ENCODE measurements at regions not wholly inside any gene's neighbourhood (a gene's known extent, or its start where the extent isn't known, plus 50 kb on each side); places are given as distances from the start of the nearest gene placed in this dataset.

DNA sequence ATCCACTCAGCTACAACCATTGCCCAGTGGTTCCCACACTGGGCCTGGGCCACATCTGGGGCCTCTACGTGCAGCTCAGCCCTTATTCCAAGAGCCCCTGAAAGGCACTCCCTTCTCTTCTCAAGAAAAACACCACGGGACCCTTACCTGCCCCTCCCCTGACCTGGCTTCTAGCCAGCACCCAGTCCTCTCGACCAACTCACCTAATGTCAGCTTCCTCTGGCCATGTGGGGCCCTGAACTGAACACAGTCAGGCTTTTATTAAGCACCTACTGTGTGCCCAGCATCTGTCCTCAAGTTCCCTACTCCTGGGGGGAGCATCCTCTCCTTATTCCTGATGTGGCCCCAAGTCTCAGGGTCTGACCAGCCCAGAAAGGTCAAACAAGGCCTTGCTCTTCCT, 208.4 kb downstream of the MATN1 start:
- no peak for DNase-seq

DNA sequence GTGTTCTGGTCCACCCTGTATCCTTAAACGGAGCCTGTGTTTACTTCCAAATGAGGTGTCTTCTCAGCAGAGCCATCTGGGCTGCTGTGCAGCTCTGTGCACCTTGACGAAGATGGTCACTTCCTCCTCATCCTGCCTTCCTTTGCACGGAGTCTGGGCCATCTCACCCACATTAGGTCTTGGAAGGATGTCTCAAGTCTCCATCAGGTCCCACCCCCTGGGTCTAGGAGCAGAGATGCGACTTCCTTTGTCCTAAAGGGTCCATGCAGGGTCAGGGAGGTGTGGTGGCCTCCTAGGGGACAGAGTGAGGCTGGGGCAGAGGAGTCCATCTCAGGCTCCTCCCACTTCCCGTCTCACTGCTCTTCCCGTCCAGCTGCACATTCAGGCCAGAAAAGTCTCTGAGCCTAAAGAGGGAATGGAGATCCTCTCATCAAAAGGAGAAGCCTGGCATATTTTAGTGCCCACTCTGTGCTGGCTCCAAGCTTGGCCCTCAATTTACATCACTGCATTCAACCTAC, 209.2 kb downstream of the MATN1 start:
- DNase-seq: no peak

DNA sequence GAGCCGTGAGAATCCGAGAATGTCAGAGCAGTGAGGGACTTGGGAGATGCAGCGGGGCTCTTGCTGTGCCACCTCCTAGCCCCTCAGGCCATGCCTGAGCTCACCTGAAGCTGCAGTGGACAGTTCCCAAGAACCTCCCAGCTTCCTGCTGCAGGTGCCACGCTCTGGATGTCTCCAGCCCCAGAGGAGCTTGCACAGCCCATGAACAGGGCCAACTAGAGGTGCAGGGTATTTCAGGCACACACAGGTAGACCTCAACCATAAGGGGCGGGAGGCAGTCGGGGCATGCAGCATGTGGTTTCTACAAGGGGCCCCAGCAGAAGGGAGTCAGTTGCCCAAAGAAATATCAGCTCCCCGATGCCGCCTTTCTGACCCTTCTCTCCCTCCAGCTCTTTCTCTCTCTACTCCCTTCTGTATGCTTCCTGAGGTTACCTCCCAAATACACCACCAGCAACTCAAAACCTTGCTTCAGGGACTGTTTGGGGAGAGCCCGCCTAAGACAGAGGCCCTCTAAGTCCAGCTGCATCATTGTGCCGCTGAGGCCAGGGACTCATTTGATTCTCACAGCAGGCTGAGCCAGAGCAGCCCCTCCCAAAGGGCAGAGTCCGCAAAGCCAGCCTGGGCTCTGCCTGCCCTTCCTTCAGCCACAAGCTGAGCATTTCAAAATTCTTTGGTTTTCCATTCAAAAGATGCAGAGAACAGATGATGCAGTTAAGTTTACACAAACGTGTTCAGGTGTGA, 209.8 kb downstream of the MATN1 start:
- DNase-seq: no peak

DNA sequence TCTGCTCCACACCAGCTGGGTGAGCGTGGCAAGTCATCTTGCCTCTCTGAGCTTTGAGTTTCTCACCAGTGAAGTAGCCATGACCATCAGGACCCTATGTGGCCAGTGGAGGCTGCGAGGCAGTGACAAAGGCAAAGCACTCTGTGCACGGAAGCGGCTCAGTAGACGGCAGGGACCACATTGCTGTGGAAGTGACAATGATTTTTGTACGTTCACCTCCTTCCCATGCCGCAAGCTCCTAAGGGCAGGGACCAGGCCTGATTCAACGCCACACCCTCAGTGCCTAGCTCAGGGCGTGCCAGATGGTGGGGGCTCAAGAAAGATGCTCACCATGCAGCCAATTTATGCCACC, 210.5 kb downstream of the MATN1 start:
- DNase-seq: no peak

DNA sequence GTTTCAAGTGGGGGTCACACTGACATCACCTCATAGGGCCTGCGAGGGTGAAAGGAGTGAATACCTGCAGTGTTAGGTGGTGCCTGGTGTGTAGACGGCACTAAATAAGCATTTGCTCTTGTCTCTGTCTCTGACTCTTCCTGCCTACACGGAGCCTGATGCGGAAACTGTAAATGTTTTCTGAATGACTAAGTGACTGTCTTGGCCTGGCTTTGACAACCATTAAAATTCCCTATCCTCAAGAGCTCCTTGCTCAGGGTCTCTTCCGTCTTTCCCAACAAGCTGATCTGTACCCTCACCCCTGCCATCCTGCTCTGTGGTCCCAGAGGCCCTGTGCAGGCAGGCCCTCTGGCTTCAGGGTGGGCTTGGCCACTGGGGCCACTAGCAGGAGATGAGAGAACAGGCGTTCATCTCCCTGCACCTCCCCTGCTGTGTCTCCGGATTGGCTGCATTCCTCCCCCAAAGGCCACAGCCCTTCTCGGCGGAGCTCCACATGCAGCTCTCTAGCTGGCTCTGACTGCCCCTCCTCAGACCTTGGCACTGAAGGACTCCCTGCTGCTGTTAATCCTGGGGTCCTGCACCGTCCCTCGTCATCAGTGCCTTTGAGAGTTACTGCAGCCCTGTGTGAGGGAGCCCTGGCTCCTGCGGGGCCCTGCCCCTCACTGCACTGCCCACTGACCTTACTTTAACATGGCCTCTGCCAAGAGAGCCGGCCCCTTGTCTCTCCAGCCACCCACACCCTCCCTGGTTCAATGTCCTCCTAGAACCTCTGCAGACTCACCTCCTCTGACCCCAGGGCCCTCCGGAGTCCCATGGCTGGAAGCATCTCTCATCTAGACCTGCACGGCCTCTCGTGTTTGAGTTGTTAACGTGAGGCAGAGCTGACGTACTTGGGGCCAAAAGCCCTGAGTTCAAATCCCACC, 211.1 kb downstream of the MATN1 start:
- DNase-seq: peak in 1 of 3 donors; percentile 29

DNA sequence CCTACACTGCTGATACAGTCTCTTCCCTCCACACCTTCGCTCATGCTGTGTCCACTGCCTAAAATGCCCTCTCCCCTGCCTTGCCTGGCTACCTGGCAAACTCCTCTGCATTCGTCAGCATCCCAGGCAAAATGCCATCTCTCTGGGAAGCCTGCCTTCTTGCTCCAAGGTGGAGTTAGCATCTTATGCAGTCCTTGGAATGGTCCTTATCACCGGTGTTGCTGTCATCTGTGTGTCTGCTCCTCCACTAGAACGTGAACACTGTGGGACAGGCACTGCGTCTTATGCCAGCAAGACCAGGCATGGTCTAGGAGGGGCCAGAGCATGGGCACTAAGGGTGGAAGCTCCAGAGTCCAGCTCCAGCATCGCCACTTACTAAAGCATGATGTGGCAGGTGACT, 211.8 kb downstream of the MATN1 start:
- DNase-seq: no peak

DNA sequence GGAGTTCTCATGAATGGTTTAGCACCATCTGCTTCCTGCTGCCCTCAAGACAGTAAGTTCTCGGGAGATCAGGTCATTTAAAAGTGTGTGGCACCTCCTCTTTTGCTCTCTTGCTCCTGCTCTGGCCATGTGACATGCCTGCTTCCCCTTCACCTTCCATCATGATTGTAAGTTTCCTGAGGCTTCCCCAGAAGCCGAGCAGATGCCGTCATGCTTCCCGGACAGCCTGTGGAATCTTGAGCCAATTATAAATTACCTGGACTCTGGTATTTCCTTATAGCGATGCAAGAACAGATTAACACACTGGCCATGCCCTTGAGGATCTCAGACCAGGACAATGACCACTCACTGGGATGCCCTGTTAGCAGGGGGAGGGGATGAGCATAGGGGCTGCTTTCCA, 212.3 kb downstream of the MATN1 start:
- DNase-seq: no peak

DNA sequence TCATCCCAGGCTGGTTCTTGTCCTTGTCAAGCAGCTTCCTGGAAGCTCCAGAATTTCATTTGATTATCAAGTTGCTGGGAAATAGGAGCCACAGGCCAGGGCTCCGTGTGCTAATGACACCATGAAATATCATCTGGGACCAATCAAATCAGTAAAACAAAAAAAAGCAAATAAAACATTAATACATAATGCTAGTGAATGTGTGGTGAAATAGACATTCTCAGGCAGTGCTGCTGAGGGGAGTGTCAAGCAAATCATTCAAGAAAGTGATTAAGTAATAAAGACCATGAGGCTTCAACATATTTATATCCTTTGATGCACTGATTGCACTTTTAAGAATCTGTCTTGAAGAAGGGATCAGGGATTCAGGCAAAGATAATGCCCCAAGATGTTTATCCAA, 213.7 kb downstream of the MATN1 start:
- no peak for DNase-seq

DNA sequence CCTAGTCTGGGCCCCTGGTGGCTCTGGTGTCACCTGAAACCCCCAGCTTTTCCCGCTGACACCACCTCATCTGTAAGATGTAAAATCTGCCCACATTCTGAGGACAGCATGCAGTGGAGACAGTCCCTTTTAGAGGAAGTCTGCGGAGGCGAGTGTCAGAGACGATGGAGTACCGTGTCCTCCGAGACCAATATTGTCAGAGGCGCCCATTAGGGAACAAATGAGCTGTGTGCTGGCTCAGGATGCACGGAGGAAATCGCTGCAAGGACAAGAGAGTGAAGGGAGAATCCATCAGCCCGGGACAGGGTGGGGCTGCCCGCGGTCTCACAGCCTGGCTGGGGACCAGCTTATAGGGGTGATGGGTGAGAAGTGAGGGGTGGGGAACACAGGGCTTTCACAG, 214.8 kb downstream of the MATN1 start:
- DNase-seq: no peak

DNA sequence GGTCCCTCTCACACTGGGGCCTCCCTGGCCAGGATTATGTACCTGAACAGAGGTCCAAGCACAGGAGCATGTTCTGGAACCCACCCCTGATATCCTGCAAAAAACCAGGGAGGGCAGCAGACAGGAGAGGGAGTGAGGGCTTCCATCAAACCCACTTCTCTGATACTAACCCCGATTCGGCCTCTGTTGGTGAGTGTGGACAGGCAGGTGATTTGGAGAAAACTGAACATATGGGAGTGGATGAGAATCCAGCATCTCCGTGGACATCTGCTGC, 215.3 kb downstream of the MATN1 start:
- DNase-seq: no peak

DNA sequence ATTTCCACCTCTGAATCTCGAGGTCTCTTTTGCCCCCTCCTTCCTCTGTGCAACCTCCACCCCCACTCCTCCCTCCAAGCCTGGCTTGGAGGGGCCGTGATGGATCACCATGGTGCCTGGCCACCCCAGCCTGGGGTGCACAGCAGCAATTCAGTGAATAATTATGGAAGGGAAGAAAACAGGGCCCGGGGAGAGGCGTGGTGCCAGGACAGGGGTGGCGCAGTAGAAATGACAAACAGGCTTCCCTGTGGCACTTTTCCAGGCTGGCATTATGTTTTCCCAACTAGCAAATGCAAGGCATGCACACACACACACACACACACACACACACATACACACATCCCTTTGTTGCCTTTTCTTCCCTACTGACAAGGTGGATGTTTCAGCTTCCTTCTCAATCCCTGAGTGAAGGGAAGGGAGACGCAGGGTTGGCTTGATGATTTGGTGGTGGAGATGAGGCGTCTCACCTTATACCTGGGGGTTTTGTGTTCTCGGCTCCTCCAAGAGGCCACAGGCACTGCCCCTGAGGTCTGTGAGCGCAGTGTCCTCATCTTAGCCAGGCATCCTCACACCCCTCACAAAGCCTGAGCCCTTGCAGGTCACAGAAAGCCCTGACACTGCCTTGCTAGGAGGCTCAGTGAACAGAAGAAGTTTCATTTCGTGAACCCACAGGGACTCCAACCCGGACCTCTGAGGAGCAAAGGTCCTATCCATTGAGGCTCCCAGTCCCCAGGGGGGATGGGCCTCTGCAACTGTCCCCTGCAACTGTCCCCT, 215.8 kb downstream of the MATN1 start:
- no peak for DNase-seq

DNA sequence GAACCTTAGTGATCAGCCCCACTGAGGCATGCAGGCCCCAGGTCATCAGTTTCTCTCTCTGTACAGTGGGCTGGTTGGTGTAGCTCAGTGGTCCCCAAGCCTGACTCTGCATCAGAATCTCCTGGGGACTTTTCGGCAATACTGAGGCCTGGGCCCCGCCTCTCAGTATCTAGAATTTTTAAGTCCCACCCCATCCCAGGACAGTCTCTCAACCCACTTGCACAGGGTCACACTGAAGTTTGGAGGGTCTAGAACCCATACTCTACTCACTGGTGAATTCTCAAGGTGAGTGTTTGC, 216.4 kb downstream of the MATN1 start:
- DNase-seq: no peak

DNA sequence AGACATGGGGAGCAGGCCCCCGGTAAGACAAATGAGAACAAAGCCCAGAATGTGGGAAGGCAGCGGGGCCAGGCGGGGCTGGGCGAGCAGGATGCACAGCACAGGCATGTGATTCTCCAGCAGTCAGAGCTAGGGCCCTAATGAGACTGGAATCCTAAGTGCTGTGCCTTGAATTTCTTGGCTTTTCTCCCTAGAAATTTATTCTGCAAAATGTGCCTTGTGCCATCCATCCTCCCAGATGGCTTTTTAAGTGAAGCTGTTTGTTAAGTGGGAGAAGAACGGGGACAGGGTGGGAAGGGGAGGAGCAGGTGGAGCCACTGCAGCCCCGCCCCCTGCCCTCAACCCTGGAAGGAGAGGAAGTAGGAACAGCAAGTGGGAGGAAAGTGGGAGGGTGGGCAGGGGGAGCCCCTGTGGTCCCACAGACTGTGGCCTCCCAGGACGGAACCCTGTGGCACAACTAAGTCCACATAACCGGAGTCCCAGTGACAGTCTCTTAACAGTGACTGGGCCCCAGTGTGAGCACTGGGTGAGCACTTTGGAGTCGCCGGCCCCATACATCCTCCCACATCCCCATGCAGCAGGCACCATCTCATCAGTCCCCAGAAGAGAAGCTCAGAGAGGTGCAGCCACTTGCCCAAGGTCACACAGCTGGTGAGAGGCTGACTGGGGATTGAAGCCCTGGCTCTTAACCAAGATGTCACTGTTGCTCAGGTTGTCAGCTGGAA, 216.9 kb downstream of the MATN1 start:
- no peak for DNase-seq

DNA sequence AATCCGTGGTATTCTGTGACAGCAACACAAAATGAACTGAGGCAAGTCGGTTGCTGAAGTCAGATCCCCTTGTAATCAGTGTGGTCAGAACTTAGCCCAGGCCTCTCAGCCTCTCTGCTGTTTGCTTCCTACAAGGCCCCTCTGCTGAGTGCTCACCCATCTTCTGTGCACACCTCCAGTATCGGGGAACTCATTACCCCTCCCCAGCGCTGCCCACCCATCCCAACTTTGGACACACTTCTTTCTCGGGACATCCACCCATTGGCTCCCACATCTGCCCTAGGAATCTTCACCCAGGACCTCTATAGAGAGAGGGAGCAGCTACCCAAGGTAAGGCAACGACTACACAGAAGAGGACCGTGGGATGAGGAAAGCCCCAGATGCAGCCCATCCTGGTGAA, 217.5 kb downstream of the MATN1 start:
- DNase-seq: no peak

DNA sequence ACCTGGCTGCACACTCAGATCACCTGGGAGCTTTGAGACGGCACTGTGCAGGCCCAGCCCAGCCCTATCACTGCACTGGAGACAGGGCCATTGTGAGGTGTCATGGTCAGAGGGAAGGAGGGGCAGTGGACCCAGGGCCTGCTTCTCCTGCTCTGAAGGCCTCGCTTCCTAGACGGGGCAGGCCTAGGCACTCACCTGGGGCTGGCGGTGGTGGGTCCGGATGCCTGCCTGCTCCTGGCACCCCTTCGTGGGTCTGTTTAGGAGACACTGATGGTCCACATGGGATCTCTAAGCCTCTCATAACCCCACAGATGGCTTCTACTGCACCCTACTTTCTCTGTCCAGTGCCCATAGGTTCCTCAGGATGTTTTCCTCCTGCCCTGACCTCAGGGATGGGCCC, 230.9 kb downstream of the MATN1 start:
- DNase-seq: no peak

DNA sequence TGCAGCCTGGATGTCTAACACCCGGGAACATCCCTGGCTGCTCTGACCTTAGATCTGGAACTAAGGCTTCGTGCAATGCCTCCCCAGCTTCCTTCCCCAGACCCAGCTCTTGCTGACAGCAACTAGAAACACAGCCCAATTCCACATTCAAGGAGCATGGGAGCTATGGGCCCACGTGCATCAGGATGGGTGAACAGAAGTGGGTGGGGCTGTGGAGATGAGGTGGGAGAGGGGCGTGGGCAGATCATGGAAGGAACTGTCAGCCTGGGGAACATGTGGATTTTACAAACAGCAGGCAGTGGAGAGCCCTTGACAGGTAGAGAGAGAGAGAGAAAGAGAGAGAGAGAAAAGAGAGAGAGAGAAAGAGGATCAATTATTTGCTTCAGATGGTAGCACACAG, 231.6 kb downstream of the MATN1 start:
- no peak for DNase-seq

DNA sequence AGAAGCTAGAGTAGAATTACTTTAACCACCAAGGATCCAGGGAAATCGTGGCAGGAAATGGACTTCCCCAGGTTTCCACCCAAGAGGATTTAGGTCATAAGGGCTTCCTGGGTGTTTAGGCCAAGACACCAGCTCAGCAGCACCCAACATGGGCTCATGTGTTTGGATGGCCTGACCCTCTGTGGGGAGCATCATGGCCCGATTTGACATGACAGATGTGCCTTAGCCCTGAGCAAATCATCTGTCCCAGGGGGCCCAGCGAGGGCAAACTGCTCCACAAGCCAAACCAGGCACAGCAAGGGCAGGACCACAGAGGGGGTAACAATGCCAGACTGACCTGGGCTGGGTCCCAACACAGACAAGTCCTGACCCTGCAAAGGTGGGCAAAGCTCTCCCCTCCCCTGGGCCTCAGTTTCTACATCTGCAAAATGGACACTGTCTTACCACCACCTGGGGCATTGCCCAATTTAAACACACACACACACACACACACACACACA, 232.8 kb downstream of the MATN1 start:
- no peak for DNase-seq

DNA sequence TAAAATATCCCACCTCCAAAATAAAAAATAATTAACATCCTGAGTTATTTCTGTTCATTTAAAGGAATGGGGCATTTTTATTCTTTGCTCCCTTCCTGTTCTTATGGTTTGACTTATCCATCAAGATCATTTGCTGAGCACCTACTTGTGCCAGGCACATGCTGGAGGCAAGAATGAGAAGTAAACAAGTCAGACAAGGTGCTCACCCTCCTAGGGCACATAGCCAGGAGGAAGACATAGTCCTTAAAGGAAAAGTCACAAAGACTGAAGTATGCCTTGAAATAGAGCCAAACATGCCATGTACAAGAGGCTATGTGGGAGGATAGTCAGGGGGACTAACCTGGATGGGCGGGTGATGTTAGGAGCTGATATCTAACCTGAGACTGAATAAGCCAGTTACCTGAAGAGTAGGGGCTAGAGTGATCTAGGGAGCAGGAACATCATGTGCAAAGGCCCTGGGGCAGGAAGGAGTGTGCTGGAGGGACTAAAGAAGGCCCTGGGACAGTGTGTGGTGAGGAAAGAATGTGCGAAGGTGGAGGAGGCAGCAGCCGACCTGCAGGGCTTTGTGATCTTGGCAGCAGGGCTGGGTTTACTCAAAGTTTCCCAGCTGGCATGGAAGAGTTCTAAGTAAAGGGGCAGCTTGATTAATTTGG, 233.5 kb downstream of the MATN1 start:
- no peak for DNase-seq

DNA sequence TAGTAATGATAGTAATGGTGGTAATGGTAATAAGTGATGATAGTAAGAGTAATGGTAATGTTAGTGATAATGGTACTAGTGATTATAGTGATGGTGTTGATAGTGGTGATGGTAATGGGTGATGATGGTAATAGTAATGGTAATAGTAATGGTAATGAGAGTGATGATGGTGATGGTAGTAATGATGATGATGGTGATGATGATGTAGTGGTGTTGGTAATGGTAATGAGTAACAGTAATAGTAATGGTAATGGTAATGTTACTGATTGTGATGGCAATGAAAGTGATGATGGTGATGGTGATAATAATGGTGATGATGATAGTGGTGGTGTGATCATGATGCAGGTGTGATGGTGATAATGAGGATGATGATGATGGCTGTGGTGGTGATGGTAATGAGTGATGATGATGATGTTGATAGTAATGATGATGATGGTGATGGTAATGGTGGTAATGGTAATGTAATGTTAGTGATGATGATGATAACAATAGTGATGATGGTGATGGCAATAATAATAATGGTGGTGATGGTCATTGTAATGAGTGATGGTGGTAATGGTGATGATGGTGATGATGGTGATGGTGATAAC, 235.0 kb downstream of the MATN1 start:
- no peak for DNase-seq

DNA sequence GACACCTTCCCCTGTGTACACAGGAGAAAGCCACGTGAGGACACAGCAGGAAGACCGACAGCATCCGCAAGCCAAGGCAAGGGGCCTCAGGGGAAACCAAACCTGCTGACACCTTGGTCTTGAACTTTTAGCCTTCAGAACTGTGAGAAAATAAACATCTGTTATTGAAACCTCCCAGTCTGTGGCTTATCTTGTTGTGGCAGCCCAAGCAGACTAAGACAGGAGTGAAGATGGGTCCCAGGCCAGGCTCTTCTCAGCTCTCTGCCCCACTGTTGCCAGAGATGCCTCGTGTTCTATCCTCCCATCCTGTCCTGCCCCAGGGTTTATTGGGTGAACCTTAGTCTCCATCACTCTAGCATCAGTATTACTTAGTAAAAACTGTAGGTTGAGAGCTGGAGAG, 236.3 kb downstream of the MATN1 start:
- no peak for DNase-seq

DNA sequence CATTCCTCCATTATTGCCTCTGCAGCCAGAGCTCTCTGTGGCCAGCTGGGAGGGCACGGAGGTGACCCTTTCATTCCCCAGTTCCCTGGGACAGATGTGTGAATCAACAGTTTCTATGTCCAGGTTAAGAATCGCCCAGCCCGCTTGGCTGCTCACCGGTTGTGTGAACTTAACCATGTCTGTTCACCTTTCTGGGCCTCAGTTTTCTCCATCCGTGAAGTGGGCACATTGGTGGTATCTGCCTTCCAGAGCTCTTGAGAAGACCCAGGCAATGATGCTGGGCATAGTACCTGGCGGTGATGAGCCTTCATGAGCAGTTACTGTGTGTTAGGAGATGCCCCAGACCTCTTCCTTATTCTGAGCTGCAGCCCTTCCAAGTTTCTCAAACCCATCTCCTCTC, 238.3 kb downstream of the MATN1 start:
- DNase-seq: no peak
